ENCODE measurements at regions not wholly inside any gene's neighbourhood (a gene's known extent, or its start where the extent isn't known, plus 50 kb on each side); places are given as distances from the start of the nearest gene placed in this dataset.

GRCh38 chr13:40381935-40382764 is 284.3 kb downstream of the FOXO1 start:
- TF ChIP-seq, protein P1, sequence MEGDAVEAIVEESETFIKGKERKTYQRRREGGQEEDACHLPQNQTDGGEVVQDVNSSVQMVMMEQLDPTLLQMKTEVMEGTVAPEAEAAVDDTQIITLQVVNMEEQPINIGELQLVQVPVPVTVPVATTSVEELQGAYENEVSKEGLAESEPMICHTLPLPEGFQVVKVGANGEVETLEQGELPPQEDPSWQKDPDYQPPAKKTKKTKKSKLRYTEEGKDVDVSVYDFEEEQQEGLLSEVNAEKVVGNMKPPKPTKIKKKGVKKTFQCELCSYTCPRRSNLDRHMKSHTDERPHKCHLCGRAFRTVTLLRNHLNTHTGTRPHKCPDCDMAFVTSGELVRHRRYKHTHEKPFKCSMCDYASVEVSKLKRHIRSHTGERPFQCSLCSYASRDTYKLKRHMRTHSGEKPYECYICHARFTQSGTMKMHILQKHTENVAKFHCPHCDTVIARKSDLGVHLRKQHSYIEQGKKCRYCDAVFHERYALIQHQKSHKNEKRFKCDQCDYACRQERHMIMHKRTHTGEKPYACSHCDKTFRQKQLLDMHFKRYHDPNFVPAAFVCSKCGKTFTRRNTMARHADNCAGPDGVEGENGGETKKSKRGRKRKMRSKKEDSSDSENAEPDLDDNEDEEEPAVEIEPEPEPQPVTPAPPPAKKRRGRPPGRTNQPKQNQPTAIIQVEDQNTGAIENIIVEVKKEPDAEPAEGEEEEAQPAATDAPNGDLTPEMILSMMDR (conservative IDR thresholded peaks at IDR 0.05; ENCODE audit: low read length), result no peak
- no peak for TF ChIP-seq EZH2phosphoT487 (IDR thresholded peaks at IDR 0.05; ENCODE audit: borderline replicate concordance, low read depth, low read length)
